Hematopoietic multipotent progenitor cell treated with erythropoietin and hydrocortisone succinate and interleukin-3 and kit ligand, for 15 days (in vitro differentiated cells): ENCODE measurements at regions not wholly inside any gene's neighbourhood (a gene's known extent, or its start where the extent isn't known, plus 50 kb on each side); places are given as distances from the start of the nearest gene placed in this dataset.
A peak's percentile ranks its signal among the peaks of the same experiment; 100 is the strongest.

Source experiments
- DNase-seq: peaks from one replicate; pipeline ENCODE4 v3.0.0-alpha.2; 2015; ENCODE audit warnings: low spot score

- no peak for DNase-seq
These were observed 186.9 kb upstream of the TNRC6C start for GRCh38 chr17:77771587-77771986.

GRCh38 chr17:77771998-77772397, 186.5 kb upstream of the TNRC6C start:
- no peak for DNase-seq

GRCh38 chr17:77772461-77772897, 186.0 kb upstream of the TNRC6C start:
- peak; percentile 33 for DNase-seq

GRCh38 chr17:77772899-77773358, 185.6 kb upstream of the TNRC6C start:
- no peak for DNase-seq

- no peak for DNase-seq
These were observed 184.3 kb upstream of the TNRC6C start for GRCh38 chr17:77774182-77774581.

- DNase-seq, result no peak
These were observed 179.6 kb upstream of the TNRC6C start for GRCh38 chr17:77778636-77779489.

- DNase-seq, result no peak
These were observed 178.6 kb upstream of the TNRC6C start for GRCh38 chr17:77779711-77780539.

- no peak for DNase-seq
These were observed 177.0 kb upstream of the TNRC6C start for GRCh38 chr17:77781536-77781935.

GRCh38 chr17:77782201-77782600, 176.3 kb upstream of the TNRC6C start:
- no peak for DNase-seq

GRCh38 chr17:77782611-77783010, 175.9 kb upstream of the TNRC6C start:
- no peak for DNase-seq

GRCh38 chr17:77783991-77784820, 174.3 kb upstream of the TNRC6C start:
- DNase-seq, result no peak

- no peak for DNase-seq
These were observed 173.1 kb upstream of the TNRC6C start for GRCh38 chr17:77785312-77785905.

GRCh38 chr17:77786090-77786489, 172.4 kb upstream of the TNRC6C start:
- DNase-seq, result no peak

GRCh38 chr17:77786740-77787505, 171.6 kb upstream of the TNRC6C start:
- no peak for DNase-seq

- no peak for DNase-seq
These were observed 168.2 kb upstream of the TNRC6C start for GRCh38 chr17:77790143-77790829.

- no peak for DNase-seq
These were observed 165.9 kb upstream of the TNRC6C start for GRCh38 chr17:77792626-77793025.

GRCh38 chr17:77793146-77793970, 165.1 kb upstream of the TNRC6C start:
- no peak for DNase-seq

- DNase-seq, result no peak
These were observed 164.6 kb upstream of the TNRC6C start for GRCh38 chr17:77793971-77794235.

- DNase-seq, result no peak
These were observed 163.7 kb upstream of the TNRC6C start for GRCh38 chr17:77794846-77795245.

GRCh38 chr17:77795685-77796084, 162.8 kb upstream of the TNRC6C start:
- no peak for DNase-seq
